Spleen (tissue), 7 donors: ENCODE measurements at regions not wholly inside any gene's neighbourhood (a gene's known extent, or its start where the extent isn't known, plus 50 kb on each side); places are given as distances from the start of the nearest gene placed in this dataset.

ENCODE experiments used
- CTCF ChIP-seq, 11 experiments: fragments of 200-600 bp in 7 of 11; fragments of 450-650 bp in 4 of 11; sonication (generic) in 4 of 11; IDR thresholded peaks in 8 of 11; conservative IDR thresholded peaks in 3 of 11; 1 replicate in 7 of 11; 2 replicates in 4 of 11; pipeline versions ENCODE4 v1.4.0 to v1.8.0; 2016 to 2021; ENCODE audit warnings: antibody characterized with exemption in 11 of 11, inconsistent platforms in 4 of 11, mild to moderate bottlenecking in 1 of 11
- POLR2A ChIP-seq, 3 donors: fragments of 450-650 bp; IDR thresholded peaks; one replicate each; pipeline ENCODE4 v1.5.1; 2017; ENCODE audit warnings: antibody characterized with exemption in 3 of 3, mild to moderate bottlenecking in 1 of 3
- donor health status: DM: no; HTN: no; CAD: no; lungs with moderate emphysema.
- donor health status: DM: no; HTN: no; CAD: no.
- donor health status: DM: no; HTN: no; CAD: no.

- no peak for TF ChIP-seq POLR2A (IDR thresholded peaks at IDR 0.05)
- TF ChIP-seq CTCF (IDR thresholded peaks at IDR 0.05 in 8 of 11, conservative IDR thresholded peaks at IDR 0.05 in 3 of 11), result no peak
These were observed 1873.4 kb downstream of the LRRC4C start for GRCh38 chr11:39586036-39586435.
